PC-3 (cell line): ENCODE measurements at regions not wholly inside any gene's neighbourhood (a gene's known extent, or its start where the extent isn't known, plus 50 kb on each side); places are given as distances from the start of the nearest gene placed in this dataset.
A peak's percentile ranks its signal among the peaks of the same experiment; 100 is the strongest.

Source experiments
- ATAC-seq: fragments of 200-7000 bp; cut with Tn5 transposase; 2 replicates; pipeline ENCODE4 v1.9.1; 2020; ENCODE audit warnings: mild to moderate bottlenecking, moderate library complexity
- BruUV-seq: library from RNA; stranded (reverse); fragments of 400-500 nt; replicated peaks from 2 replicates; lab custom pipeline; 2021; lab: Mats Ljungman, UMichigan
- CTCF ChIA-PET: fragments of 300-600 bp; sonication (Branson Sonifier 250); formaldehyde crosslinking; loops from one replicate; lab custom pipeline; 2022; ENCODE audit warnings: antibody characterized with exemption; lab: Charles Lee
- POLR2A ChIA-PET: fragments of 300-600 bp; sonication (Branson Sonifier 250); formaldehyde crosslinking; loops from one replicate; lab custom pipeline; 2022; ENCODE audit warnings: antibody characterized with exemption; ENCODE audit not compliant: unreplicated experiment; lab: Charles Lee
- DNase-seq: peaks from one replicate; pipeline ENCODE4 v3.0.0-alpha.2; 2015
- H2AFZ ChIP-seq: fragments of 300-600 bp; sonication (generic); 2 replicates; pipeline ENCODE4 v1.6.0; 2016; ENCODE audit warnings: antibody characterized with exemption, low read length
- H3F3A ChIP-seq: fragments of 300-600 bp; sonication (generic); one replicate; pipeline ENCODE4 v1.6.0; 2017; ENCODE audit warnings: antibody characterized with exemption, low read length, control low read depth, mild to moderate bottlenecking; ENCODE audit not compliant: unreplicated experiment
- H3K27ac ChIP-seq: fragments of 300-600 bp; sonication (generic); 2 replicates; pipeline ENCODE4 v1.5.1; 2016; ENCODE audit warnings: mild to moderate bottlenecking, low read length
- H3K27me3 ChIP-seq: fragments of 300-600 bp; sonication (generic); 2 replicates; pipeline ENCODE4 v1.6.1; 2016; ENCODE audit warnings: low read length, mixed read lengths
- H3K36me3 ChIP-seq: fragments of 300-600 bp; sonication (generic); 2 replicates; pipeline ENCODE4 v1.6.1; 2016; ENCODE audit warnings: low read depth, mixed run types, low read length, mixed read lengths
- H3K4me1 ChIP-seq: fragments of 300-600 bp; sonication (generic); 2 replicates; pipeline ENCODE4 v1.5.1; 2016; ENCODE audit warnings: low read length; ENCODE audit not compliant: insufficient read depth
- H3K4me2 ChIP-seq: fragments of 300-600 bp; sonication (generic); 2 replicates; pipeline ENCODE4 v1.6.0; 2016; ENCODE audit warnings: low read length
- H3K4me3 ChIP-seq: fragments of 300-600 bp; sonication (generic); 2 replicates; pipeline ENCODE4 v1.5.1; 2016; ENCODE audit warnings: mild to moderate bottlenecking, low read length, mixed read lengths
- H3K79me2 ChIP-seq: fragments of 300-600 bp; sonication (generic); 2 replicates; pipeline ENCODE4 v1.6.1; 2017; ENCODE audit warnings: low read length, mixed read lengths
- H3K9ac ChIP-seq: fragments of 300-600 bp; sonication (generic); 2 replicates; pipeline ENCODE4 v1.6.0; 2016; ENCODE audit warnings: mild to moderate bottlenecking, low read length
- H3K9me2 ChIP-seq: fragments of 300-600 bp; sonication (generic); replicated peaks from 2 replicates; pipeline ENCODE4 v1.6.1; 2016; ENCODE audit warnings: mixed run types, low read length, mixed read lengths
- H3K9me3 ChIP-seq: fragments of 300-600 bp; sonication (generic); 2 replicates; pipeline ENCODE4 v1.6.1; 2016; ENCODE audit warnings: low read length, mixed read lengths
- H4K20me1 ChIP-seq: fragments of 300-600 bp; sonication (generic); 2 replicates; pipeline ENCODE4 v1.6.1; 2016; ENCODE audit warnings: low read length, mixed read lengths
- EZH2 ChIP-seq: fragments of 300-600 bp; sonication (generic); IDR thresholded peaks from one replicate; pipeline ENCODE4 v1.6.1; 2017; ENCODE audit warnings: antibody characterized with exemption, mild to moderate bottlenecking, low read length; ENCODE audit not compliant: unreplicated experiment
- EZH2phosphoT487 ChIP-seq: fragments of 300-600 bp; sonication (generic); IDR thresholded peaks from 2 replicates; pipeline ENCODE4 v1.6.1; 2018; ENCODE audit warnings: mild to moderate bottlenecking, antibody characterized with exemption, low read length, borderline replicate concordance
- intact Hi-C: fragments of 100-400 bp; cut with micrococcal nuclease; formaldehyde crosslinking; loops from 2 replicates; pipeline ENCODE4 v1.9.0; 2023
- TF ChIP-seq, protein P1 (sequence below): fragments of 300-600 bp; sonication (generic); conservative IDR thresholded peaks from 2 replicates; pipeline ENCODE4 v1.5.1; 2017; ENCODE audit warnings: antibody characterized with exemption, low read depth, mild to moderate bottlenecking, low read length

DNA sequence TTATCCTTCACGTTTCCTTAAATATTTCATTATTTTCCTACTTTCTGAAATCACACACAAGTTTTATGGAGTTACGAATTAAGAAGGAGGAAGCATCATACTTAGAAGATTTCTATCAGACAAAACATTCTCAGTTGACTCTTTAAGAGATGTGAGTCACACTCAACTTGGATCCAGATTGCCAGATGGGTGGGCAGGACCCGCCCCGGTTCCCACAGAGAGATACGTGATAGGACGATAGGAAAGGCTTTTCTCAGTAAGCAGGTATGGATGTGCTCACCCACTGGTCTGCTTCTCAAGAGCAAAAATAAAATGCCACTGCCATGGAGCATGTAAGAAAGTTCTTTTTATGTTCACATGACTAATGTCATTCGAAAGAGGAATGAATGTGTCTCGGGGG is 392.6 kb downstream of the MRPL39 start:
- H3K9me2 ChIP-seq: no peaks in the 10 kb centered on the region
- H3K36me3 ChIP-seq: no peaks in the 10 kb centered on the region
- BruUV-seq: no TSS peak
- H3K4me2 ChIP-seq: no peak overlapping the region
- ChIA-PET POLR2A (no interaction called here), CTCF (no interaction called here)
- DNase-seq: no peak
- H3K9ac ChIP-seq: no peak overlapping the region
- no peaks in the 10 kb centered on the region for H3K27me3 ChIP-seq
- no peaks in the 10 kb centered on the region for H3K9me3 ChIP-seq
- H3F3A ChIP-seq: no peaks in the 10 kb centered on the region
- TF ChIP-seq, protein P1, sequence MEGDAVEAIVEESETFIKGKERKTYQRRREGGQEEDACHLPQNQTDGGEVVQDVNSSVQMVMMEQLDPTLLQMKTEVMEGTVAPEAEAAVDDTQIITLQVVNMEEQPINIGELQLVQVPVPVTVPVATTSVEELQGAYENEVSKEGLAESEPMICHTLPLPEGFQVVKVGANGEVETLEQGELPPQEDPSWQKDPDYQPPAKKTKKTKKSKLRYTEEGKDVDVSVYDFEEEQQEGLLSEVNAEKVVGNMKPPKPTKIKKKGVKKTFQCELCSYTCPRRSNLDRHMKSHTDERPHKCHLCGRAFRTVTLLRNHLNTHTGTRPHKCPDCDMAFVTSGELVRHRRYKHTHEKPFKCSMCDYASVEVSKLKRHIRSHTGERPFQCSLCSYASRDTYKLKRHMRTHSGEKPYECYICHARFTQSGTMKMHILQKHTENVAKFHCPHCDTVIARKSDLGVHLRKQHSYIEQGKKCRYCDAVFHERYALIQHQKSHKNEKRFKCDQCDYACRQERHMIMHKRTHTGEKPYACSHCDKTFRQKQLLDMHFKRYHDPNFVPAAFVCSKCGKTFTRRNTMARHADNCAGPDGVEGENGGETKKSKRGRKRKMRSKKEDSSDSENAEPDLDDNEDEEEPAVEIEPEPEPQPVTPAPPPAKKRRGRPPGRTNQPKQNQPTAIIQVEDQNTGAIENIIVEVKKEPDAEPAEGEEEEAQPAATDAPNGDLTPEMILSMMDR: no peak
- TF ChIP-seq EZH2phosphoT487 (no peak), EZH2 (no peak)
- intact Hi-C loops: no loop called here
- no peak overlapping the region for H2AFZ ChIP-seq
- ATAC-seq: no peak
- H3K79me2 ChIP-seq: no peaks in the 10 kb centered on the region
- H3K4me1 ChIP-seq: no peaks in the 10 kb centered on the region
- no peaks in the 10 kb centered on the region for H4K20me1 ChIP-seq
- H3K27ac ChIP-seq: no peak overlapping the region
- H3K4me3 ChIP-seq: no peak overlapping the region

DNA sequence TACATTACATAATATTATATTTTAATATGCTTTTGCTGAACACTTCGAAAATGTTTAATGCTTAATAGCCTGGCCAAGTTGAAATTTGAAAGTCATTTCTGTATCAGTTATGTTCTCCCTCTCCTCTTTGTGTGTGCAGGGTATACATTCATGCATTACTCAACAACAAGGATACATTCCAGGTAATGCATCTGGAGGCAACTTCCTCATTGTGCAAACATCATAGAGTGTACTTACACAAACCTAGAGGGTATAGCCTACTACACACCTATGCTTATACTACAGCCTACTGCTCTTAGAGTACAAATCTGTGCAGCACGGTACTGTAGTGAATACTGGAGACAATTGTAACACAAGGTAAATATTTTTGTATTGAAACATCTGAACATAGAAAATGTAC is 407.3 kb downstream of the MRPL39 start:
- no peak overlapping the region for H3K4me2 ChIP-seq
- no TSS peak for BruUV-seq
- POLR2A ChIA-PET: no interaction called here
- no peak overlapping the region for H3K4me3 ChIP-seq
- TF ChIP-seq, protein P1: no peak
- TF ChIP-seq EZH2phosphoT487 (no peak), EZH2 (no peak)
- no peaks in the 10 kb centered on the region for H4K20me1 ChIP-seq
- no peak overlapping the region for H3K27ac ChIP-seq
- H3F3A ChIP-seq: peaks cover 3% of the 10 kb centered on the region
- CTCF ChIA-PET: no interaction called here
- ATAC-seq (peak; percentile 85), DNase-seq (peak; percentile 54)
- no peaks in the 10 kb centered on the region for H3K27me3 ChIP-seq
- H3K9me3 ChIP-seq: no peaks in the 10 kb centered on the region
- intact Hi-C loops: no loop called here
- no peak overlapping the region for H2AFZ ChIP-seq
- no peaks in the 10 kb centered on the region for H3K9me2 ChIP-seq
- H3K4me1 ChIP-seq: 0 out of 2 replicates have a peak, but pooled peaks cover 5% of the 10 kb centered on the region
- no peaks in the 10 kb centered on the region for H3K36me3 ChIP-seq
- no peak overlapping the region for H3K9ac ChIP-seq
- H3K79me2 ChIP-seq: no peaks in the 10 kb centered on the region

DNA sequence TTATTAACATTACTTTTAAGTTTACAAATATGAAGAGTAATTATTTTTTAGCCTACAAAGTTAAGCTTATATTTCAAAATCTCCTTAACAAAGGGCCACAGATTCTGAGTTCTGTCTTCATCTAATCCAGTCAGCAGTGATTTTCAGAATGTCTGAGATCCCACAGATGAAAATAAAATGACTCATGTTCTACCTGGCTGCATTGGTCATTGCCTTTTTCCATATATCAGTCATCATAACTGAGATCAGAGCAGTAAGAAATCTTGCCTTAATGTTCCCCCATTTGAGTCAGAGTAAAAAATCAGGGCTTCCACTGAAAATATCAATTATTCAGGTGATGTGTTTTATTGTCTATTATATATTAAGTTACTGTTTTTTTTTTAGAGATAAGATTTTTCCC is 416.1 kb downstream of the MRPL39 start:
- no peak for TF ChIP-seq EZH2
- TF ChIP-seq, protein P1: no peak
- no peak for TF ChIP-seq EZH2phosphoT487
- no peak overlapping the region for H2AFZ ChIP-seq
- DNase-seq (peak; percentile 38), ATAC-seq (no peak)
- no peaks in the 10 kb centered on the region for H3K9me2 ChIP-seq
- no peaks in the 10 kb centered on the region for H4K20me1 ChIP-seq
- no peak overlapping the region for H3K27ac ChIP-seq
- H3K36me3 ChIP-seq: no peaks in the 10 kb centered on the region
- ChIA-PET POLR2A (no interaction called here), CTCF (no interaction called here)
- no peaks in the 10 kb centered on the region for H3K9me3 ChIP-seq
- H3K27me3 ChIP-seq: no peaks in the 10 kb centered on the region
- 0 out of 2 replicates have a peak, but pooled peaks cover 2% of the 10 kb centered on the region for H3K4me1 ChIP-seq
- intact Hi-C loops: no loop called here
- H3K79me2 ChIP-seq: no peaks in the 10 kb centered on the region
- BruUV-seq: no TSS peak
- H3K4me2 ChIP-seq: no peak overlapping the region
- H3K9ac ChIP-seq: no peak overlapping the region
- peaks cover 1% of the 10 kb centered on the region for H3F3A ChIP-seq
- H3K4me3 ChIP-seq: no peak overlapping the region
